GM15510 (cell line): ENCODE measurements at regions not wholly inside any gene's neighbourhood (a gene's known extent, or its start where the extent isn't known, plus 50 kb on each side); places are given as distances from the start of the nearest gene placed in this dataset.

Source experiments
- POLR2A ChIP-seq: IDR thresholded peaks from 3 replicates; pipeline ENCODE4 v1.6.1; 2011; ENCODE audit warnings: borderline replicate concordance; ENCODE audit not compliant: insufficient read length; ENCODE audit errors: extremely low read depth

DNA sequence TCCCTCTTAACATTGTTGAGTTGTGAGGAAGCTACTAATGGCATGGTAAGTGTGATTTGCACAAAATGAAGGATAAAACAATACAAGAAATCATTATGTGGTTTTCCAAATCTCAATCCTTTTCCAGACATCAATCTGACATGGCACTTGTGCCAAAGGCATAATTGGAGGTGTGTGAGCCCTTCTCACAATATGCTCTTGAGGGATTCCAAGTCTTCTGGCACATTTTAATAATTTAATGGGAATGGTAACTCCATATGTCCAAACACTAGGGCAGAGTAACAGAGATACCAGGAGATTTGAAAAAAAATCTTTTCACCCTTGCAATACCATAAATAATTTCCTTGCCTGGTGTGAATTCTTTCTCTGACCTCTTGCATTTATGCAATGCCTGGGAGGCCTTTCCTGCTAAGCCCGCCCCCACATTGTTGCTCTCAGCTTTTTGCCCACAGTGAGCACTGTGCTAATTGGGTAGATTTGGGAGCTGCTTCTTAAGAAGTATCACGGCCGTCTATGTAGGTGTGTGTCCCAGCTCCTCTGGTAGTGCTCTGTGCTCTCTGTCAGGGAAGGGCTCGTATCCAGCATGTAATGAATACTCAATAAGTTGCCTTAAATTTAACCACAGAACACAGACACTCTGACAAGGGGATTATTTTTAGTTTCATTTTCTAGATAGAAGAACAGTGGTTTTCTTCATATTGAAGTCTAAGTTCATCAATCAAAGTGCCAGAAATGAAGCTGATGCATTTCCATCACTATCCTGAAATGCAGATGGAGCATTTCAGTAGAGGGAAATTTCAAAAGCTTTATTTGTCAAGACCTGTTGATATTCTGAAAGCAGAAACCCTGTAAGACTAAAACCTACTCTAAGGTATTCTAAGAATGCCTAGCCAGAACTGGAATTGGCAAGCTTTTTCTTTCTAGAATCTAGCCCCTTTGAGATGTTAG, 54.4 kb upstream of the CEP85L start:
- TF ChIP-seq POLR2A, result no peak

DNA sequence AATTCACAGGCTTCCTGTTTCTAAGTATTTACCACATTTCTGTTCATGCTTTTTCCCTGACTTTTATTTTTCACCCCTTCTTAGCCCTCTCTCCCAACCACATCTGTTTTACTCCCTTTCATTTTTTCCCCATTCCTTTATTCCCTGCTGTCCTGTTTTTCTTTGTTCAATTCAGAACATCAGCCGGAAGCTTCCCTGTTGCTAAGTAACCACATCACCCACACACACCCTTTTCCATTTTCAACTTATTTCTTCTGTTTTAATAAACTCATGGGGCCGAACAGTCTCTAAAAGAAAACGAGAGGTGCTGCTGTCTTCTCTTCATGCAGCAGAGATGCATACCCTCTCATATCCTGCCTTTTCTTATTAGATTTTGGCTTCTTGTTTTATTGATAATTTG, 53.5 kb upstream of the CEP85L start:
- no peak for TF ChIP-seq POLR2A
